A172 (cell line): ENCODE measurements at regions not wholly inside any gene's neighbourhood (a gene's known extent, or its start where the extent isn't known, plus 50 kb on each side); places are given as distances from the start of the nearest gene placed in this dataset.
"Not testable (repeated sequence)": the region's sequence is repeated elsewhere in the genome, so short reads cannot be mapped to it uniquely, and the experiment has no call there.

Source experiments
- DNase-seq: peaks from one replicate; pipeline ENCODE4 v3.0.0-alpha.2; 2015; ENCODE audit warnings: low spot score

- DNase-seq: no peak
These were observed 58.1 kb downstream of the ATXN7L3B start for GRCh38 chr12:74595696-74596095.

GRCh38 chr12:74598819-74599218, 61.2 kb downstream of the ATXN7L3B start:
- peak; percentile 46 for DNase-seq

DNA sequence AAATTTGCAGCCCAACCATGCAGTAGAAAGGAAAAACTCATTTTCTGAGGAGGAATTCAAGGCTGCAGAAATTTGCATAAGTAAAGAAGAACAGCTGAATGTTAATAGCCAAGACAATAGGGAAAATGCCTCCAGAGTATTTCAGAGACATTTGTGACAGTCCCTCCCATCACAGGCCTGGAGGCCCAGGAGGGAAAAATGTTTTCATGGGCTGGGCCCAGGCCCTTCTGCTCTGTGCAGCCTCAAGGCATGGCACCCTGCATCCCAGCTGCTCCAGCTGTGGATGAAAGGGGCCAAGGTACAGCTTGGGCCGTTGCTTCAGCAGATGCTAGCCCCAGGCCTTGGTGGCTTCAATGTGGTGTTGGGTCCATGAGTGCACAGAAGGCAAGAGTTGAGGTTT, 62.3 kb downstream of the ATXN7L3B start:
- DNase-seq: no peak

- DNase-seq: not testable (repeated sequence)
These were observed 63.2 kb downstream of the ATXN7L3B start for GRCh38 chr12:74600817-74601216.

- no peak for DNase-seq
These were observed 65.4 kb downstream of the ATXN7L3B start for GRCh38 chr12:74602881-74603672.

- no peak for DNase-seq
These were observed 70.7 kb downstream of the ATXN7L3B start for GRCh38 chr12:74608231-74608775.

GRCh38 chr12:74610711-74611110, 73.1 kb downstream of the ATXN7L3B start:
- no peak for DNase-seq

DNA sequence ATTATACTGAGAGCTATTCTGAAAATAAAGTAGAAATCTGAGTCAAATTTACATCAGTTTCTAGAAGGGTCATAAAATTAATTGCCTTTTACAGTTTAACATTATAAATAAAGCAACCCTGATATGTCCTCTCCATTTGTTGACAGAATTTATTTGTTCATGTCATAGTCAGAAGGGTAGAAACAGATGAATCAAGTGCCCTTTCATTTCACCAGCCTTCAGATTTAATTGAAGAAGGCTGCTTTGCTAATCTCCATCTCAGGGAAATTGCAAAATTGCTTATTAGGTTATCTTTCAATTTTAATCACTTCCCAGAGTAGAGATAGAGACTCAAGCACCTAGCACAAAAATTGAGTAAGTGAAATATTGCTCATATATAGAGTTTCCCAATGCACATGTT, 76.8 kb downstream of the ATXN7L3B start:
- no peak for DNase-seq

GRCh38 chr12:74619084-74619483, 81.4 kb downstream of the ATXN7L3B start:
- DNase-seq: no peak

- no peak for DNase-seq
These were observed 82.2 kb downstream of the ATXN7L3B start for GRCh38 chr12:74619884-74620283.

- DNase-seq: no peak
These were observed 83.3 kb downstream of the ATXN7L3B start for GRCh38 chr12:74620921-74621320.

- no peak for DNase-seq
These were observed 86.6 kb downstream of the ATXN7L3B start for GRCh38 chr12:74624201-74624600.

DNA sequence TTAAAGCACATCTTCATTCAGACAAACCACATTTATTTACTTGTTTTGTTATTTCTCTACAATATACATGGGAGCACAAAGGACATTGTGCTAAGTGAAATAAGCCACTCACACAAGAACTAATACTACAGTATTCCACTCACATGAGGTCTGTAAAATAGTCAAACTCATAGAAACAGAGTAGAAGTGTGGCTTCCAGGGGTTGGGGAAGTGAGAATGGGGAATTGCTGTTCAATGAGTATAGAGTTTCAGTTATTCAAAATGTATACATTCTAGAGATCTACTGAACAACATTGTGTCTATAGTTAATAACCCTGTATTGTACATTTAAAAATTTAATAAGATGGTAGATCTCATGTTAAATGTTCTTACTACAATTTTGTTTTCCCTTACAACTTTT, 88.8 kb downstream of the ATXN7L3B start:
- no peak for DNase-seq

DNA sequence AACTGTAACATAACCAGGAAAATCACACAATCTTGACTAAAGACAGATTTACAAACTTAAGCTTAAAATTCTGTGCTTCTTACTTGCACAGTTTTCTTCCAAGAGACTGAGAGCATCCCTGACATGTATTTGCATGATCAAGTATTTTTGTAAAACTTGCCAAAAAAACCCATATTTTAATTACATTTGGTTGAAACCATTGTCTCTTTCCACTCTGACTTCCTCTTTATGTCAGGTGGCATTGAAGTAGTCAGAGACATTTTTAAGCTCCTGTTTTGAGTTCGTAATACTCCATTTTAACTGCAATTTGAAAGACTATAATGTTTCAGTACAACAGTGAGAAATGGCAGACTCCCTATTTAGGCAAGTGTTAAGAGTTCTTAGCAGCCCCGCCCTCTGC, 103.6 kb downstream of the ATXN7L3B start:
- no peak for DNase-seq

GRCh38 chr12:74641694-74642093, 104.1 kb downstream of the ATXN7L3B start:
- no peak for DNase-seq

DNA sequence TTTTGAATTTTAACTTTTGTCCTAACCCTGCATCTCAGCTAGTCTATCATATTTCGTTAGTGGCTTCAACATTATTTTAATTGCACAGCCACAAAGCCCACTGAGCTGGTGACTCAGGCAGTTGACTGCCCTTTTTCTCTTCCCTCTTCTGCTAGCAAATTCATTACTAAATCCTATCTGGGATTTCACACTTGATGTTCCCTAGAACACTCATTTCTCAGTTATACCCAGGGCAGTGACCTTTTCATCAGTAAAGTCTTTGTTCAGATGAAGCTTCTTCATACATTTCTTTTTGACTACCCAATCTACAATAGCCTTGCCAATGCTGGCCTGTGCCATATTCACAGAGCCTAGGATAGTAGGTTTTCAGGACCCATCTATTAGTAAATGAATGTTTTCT, 107.0 kb downstream of the ATXN7L3B start:
- peak; percentile 4 for DNase-seq

DNA sequence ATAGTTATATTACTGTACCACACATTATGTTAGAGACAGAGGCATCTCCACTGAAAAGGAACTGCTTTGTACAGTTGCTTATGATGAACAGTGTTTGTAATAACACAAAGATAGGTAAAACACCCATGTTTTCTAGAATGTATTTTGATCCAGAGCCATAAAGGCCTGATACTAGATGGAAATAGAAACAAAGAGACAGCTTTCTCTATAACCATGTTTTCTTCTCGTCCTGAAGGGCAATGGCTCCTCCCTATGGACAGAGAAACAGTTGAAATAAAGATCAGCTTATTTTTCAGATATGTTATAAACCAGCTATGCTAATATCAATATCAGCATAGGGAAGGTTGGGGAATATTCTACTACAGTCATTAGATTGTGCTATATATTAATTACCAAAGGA, 109.2 kb downstream of the ATXN7L3B start:
- peak; percentile 29 for DNase-seq

DNA sequence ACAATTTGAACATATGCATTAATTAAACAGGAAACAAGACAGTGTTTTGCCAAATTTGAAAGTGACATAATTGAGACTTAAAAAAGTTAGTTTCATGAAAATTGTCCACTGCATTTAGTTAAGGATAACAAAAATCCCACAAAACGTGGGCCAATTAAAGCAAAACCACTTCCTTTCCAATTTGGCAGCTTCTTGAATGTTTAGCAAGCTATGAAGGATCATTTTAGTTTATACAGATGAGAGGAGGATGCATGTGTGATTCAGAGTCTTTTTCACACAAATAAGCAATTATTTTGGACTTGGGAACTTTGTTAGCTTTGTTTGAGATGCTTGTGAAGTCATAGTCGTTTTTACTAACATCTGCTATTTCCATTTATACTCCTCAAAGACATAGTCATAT, 109.6 kb downstream of the ATXN7L3B start:
- DNase-seq: no peak

DNA sequence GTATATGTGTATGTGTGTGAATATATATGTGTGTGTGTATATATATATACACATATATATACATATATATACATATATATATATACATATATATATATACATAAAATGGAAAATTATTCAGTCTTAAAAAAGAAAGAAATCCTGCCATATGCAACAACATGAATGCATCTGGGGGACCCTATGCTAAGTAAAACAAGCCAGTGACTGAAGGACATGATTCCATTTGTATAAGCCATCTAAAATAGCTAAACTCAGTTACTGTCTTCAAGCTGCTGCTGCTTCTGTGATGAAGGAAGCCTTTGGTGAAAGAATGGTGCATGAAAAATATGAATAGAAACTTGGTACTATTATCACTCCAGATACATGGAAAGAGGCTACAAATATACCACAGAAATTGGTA, 118.6 kb downstream of the ATXN7L3B start:
- DNase-seq: no peak

DNA sequence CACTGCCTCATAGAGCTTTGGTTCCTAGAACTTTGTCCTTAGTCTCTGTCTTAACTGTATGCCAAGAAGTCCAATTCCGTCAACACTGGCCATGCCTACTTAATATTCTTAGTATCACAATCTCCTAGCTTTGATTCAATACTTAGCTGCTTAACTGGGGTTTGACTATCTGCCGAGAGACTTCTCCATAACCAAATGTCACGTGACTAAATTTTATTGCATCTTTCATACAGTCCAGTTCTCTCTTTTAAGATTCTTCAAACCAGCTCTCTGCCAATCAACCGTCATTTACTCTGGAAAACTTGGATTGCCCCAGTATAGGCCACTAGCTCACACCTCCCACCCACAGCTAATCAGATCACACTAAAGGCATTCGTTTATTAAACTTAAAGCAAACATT, 122.8 kb downstream of the ATXN7L3B start:
- no peak for DNase-seq

- DNase-seq: no peak
These were observed 126.3 kb downstream of the ATXN7L3B start for GRCh38 chr12:74663958-74664357.

GRCh38 chr12:74665690-74666089, 128.1 kb downstream of the ATXN7L3B start:
- no peak for DNase-seq

- DNase-seq: no peak
These were observed 133.8 kb downstream of the ATXN7L3B start for GRCh38 chr12:74671421-74671820.

- DNase-seq: not testable (repeated sequence)
These were observed 139.3 kb downstream of the ATXN7L3B start for GRCh38 chr12:74676955-74677354.
